Upper lobe of left lung (tissue), 6 donors: ENCODE measurements at regions not wholly inside any gene's neighbourhood (a gene's known extent, or its start where the extent isn't known, plus 50 kb on each side); places are given as distances from the start of the nearest gene placed in this dataset.

Experiments used
- ATAC-seq, 2 donors: fragments of 200-7000 bp; cut with Tn5 transposase; one replicate each; pipeline ENCODE4 v1.9.1; 2022; ENCODE audit warnings: mild to moderate bottlenecking in 2 of 2, moderate library complexity in 2 of 2; ENCODE audit not compliant: low FRiP score in 2 of 2
- DNase-seq, 2 donors: peaks; one replicate each; pipeline ENCODE4 v3.0.0-alpha.2; 2019 to 2020
- H3K27ac ChIP-seq, 4 donors: fragments of 200-600 bp; sonication (generic); one replicate each; pipeline ENCODE4 v1.5.1; 2016 to 2019
- H3K27me3 ChIP-seq, 4 donors: fragments of 200-600 bp; sonication (generic); one replicate each; pipeline ENCODE4 v1.5.1; 2017 to 2019
- H3K36me3 ChIP-seq, 4 donors: fragments of 200-600 bp; sonication (generic); one replicate each; pipeline ENCODE4 v1.5.1; 2016 to 2019
- H3K4me1 ChIP-seq, 4 donors: fragments of 200-600 bp; sonication (generic); one replicate each; pipeline ENCODE4 v1.5.1; 2018 to 2019
- H3K4me3 ChIP-seq, 4 donors: fragments of 200-600 bp; sonication (generic); one replicate each; pipeline ENCODE4 v1.5.1; 2017 to 2019; ENCODE audit warnings: mild to moderate bottlenecking in 2 of 4, moderate library complexity in 1 of 4
- H3K9me3 ChIP-seq, 4 donors: fragments of 200-600 bp; sonication (generic); one replicate each; pipeline ENCODE4 v1.5.1; 2018 to 2019
- EP300 ChIP-seq, 4 donors: sonication (generic); formaldehyde crosslinking; IDR thresholded peaks; one replicate each; pipeline ENCODE4 v1.5.1; 2017; ENCODE audit warnings: antibody characterized with exemption in 4 of 4, control low read depth in 2 of 4
- POLR2A ChIP-seq, 4 donors: fragments of 450-650 bp; IDR thresholded peaks; one replicate each; pipeline ENCODE4 v1.5.1; 2016 to 2017; ENCODE audit warnings: antibody characterized with exemption in 4 of 4, mild to moderate bottlenecking in 2 of 4
- POLR2AphosphoS5 ChIP-seq, 2 donors: sonication (generic); formaldehyde crosslinking; IDR thresholded peaks; one replicate each; pipeline ENCODE4 v1.5.1; 2017; ENCODE audit warnings: antibody characterized with exemption in 2 of 2
- WGBS, 2 donors: methylation state at CpG; one replicate each; pipeline ENCODE4 v1.1.5; 2017 to 2018; 5-methylcytosine and 5-hydroxymethylcytosine counted together
- TF ChIP-seq, protein P1 (sequence below), 6 experiments: fragments of 450-650 bp in 4 of 6; fragments of 200-600 bp in 2 of 6; sonication (generic) in 2 of 6; IDR thresholded peaks; one replicate each; pipeline ENCODE4 v1.5.1; 2016 to 2019; ENCODE audit warnings: antibody characterized with exemption in 6 of 6
- donor health status: DM: no; HTN: no; CAD: no; lungs with moderate emphysema.
- donor health status: DM: no; HTN: yes; CAD: no; lungs with severe emphysema.

- Histone ChIP-seq H3K4me1 (no peaks in the 10 kb centered on the region), H3K36me3 (no peaks in the 10 kb centered on the region), H3K27me3 (no peaks in the 10 kb centered on the region), H3K9me3 (peaks cover 0 to 2% (median 0%) of the 10 kb centered on the region in 4 donors), H3K4me3 (no peak overlapping the region), H3K27ac (no peak overlapping the region)
- TF ChIP-seq, protein P1, sequence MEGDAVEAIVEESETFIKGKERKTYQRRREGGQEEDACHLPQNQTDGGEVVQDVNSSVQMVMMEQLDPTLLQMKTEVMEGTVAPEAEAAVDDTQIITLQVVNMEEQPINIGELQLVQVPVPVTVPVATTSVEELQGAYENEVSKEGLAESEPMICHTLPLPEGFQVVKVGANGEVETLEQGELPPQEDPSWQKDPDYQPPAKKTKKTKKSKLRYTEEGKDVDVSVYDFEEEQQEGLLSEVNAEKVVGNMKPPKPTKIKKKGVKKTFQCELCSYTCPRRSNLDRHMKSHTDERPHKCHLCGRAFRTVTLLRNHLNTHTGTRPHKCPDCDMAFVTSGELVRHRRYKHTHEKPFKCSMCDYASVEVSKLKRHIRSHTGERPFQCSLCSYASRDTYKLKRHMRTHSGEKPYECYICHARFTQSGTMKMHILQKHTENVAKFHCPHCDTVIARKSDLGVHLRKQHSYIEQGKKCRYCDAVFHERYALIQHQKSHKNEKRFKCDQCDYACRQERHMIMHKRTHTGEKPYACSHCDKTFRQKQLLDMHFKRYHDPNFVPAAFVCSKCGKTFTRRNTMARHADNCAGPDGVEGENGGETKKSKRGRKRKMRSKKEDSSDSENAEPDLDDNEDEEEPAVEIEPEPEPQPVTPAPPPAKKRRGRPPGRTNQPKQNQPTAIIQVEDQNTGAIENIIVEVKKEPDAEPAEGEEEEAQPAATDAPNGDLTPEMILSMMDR (IDR thresholded peaks at IDR 0.05) = no peak
- no peak for TF ChIP-seq POLR2AphosphoS5 (IDR thresholded peaks at IDR 0.05)
- TF ChIP-seq POLR2A (IDR thresholded peaks at IDR 0.05) = no peak
- TF ChIP-seq EP300 (IDR thresholded peaks at IDR 0.05) = no peak
- ATAC-seq (no peak), DNase-seq (no peak)
Observed at GRCh38 chr4:100635899-100636298, 118.1 kb upstream of the EMCN start.

- ATAC-seq (no peak), DNase-seq (no peak)
- TF ChIP-seq POLR2AphosphoS5 (IDR thresholded peaks at IDR 0.05) (no peak), POLR2A (IDR thresholded peaks at IDR 0.05) (no peak), EP300 (IDR thresholded peaks at IDR 0.05) (no peak)
- TF ChIP-seq, protein P1 (IDR thresholded peaks at IDR 0.05) = no peak
- H3K27ac ChIP-seq = no peak overlapping the region
- no peaks in the 10 kb centered on the region for H3K27me3 ChIP-seq
- WGBS, 2 donors = 79 to 91% methylated on average over 2 of the region's 2 CpGs
- H3K36me3 ChIP-seq = no peaks in the 10 kb centered on the region
- no peaks in the 10 kb centered on the region for H3K4me1 ChIP-seq
- H3K9me3 ChIP-seq = peaks cover 0 to 2% (median 0%) of the 10 kb centered on the region in 4 donors
- no peak overlapping the region for H3K4me3 ChIP-seq
Observed at GRCh38 chr4:100633269-100633668, 115.4 kb upstream of the EMCN start.

DNA sequence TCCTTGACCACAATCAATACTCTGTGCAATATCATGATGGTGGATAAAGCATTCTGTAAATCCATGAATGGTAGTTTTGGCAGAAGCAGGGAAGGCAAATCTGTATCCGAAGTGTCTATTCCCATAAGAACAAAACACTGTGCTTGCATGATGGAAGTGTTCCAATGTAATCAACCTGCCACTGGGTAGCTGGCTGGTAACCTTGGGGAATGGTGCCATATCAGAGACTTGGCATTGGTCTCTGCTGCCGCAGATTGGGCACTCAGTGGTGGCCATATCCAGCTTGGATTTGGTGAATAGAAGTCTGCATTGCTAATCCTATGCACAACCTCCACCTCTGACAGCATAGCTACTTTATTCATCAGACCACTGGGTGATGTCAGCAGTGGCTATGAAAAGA is 114.3 kb upstream of the EMCN start:
- TF ChIP-seq POLR2A (IDR thresholded peaks at IDR 0.05) (no peak), POLR2AphosphoS5 (IDR thresholded peaks at IDR 0.05) (no peak), EP300 (IDR thresholded peaks at IDR 0.05) (no peak)
- TF ChIP-seq, protein P1 (IDR thresholded peaks at IDR 0.05) = no peak
- 75 to 93% methylated on average over 1 to 2 of the region's 2 CpGs for WGBS, 2 donors
- ATAC-seq (no peak), DNase-seq (no peak)
- no peaks in the 10 kb centered on the region for H3K36me3 ChIP-seq
- no peak overlapping the region for H3K27ac ChIP-seq
- no peaks in the 10 kb centered on the region for H3K27me3 ChIP-seq
- H3K4me1 ChIP-seq = no peaks in the 10 kb centered on the region
- no peak overlapping the region for H3K4me3 ChIP-seq
- H3K9me3 ChIP-seq = no peaks in the 10 kb centered on the region

DNA sequence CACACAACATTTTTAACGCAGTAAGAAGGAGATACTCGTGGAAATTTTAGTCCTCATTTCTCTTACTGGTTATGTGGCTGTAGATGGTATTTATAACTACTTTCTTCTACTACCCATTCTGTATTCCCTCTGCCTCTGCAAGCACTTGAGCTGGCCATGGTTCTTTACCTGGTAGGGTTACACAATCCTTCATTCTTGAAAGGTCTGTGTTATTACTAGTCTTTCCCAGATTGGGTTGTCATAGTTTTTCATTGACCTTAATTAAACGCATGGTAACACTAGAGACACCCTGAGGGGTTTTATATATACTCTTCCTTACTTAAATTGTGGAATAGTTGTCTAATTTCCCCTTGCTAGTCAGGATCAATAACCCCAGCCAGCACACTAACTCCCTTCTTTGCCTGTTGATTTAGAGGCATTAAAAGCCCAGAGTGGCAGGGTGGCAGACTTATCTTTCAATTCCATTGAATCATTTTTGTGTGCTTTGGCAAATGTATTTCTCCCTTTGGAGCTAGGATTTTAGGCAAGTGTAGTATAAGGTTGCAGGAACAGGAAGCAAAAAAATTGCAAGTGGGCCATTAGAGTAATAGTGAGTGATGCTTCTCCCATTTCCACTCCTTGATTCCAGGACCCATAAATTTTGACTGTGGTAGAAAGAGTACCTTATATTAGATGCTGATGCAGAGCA is 113.6 kb upstream of the EMCN start:
- H3K27me3 ChIP-seq = no peaks in the 10 kb centered on the region
- DNase-seq (no peak), ATAC-seq (no peak)
- H3K27ac ChIP-seq = no peak overlapping the region
- TF ChIP-seq POLR2AphosphoS5 (IDR thresholded peaks at IDR 0.05) (no peak), EP300 (IDR thresholded peaks at IDR 0.05) (no peak), POLR2A (IDR thresholded peaks at IDR 0.05) (no peak)
- TF ChIP-seq, protein P1 (IDR thresholded peaks at IDR 0.05) = no peak
- H3K9me3 ChIP-seq = no peaks in the 10 kb centered on the region
- H3K36me3 ChIP-seq = no peaks in the 10 kb centered on the region
- no peak overlapping the region for H3K4me3 ChIP-seq
- 81% methylated on average over 3 of the region's 3 CpGs for WGBS, 2 donors
- H3K4me1 ChIP-seq = no peaks in the 10 kb centered on the region

GRCh38 chr4:100630341-100630740 is 112.5 kb upstream of the EMCN start:
- H3K27ac ChIP-seq = no peak overlapping the region
- H3K36me3 ChIP-seq = no peaks in the 10 kb centered on the region
- H3K9me3 ChIP-seq = peaks cover 0 to 6% (median 0%) of the 10 kb centered on the region in 4 donors
- ATAC-seq = no peak
- no peak for DNase-seq
- no peak overlapping the region for H3K4me3 ChIP-seq
- TF ChIP-seq EP300 (IDR thresholded peaks at IDR 0.05) (no peak), POLR2AphosphoS5 (IDR thresholded peaks at IDR 0.05) (no peak), POLR2A (IDR thresholded peaks at IDR 0.05) (no peak)
- TF ChIP-seq, protein P1 (IDR thresholded peaks at IDR 0.05) = no peak
- no peaks in the 10 kb centered on the region for H3K27me3 ChIP-seq
- H3K4me1 ChIP-seq = no peaks in the 10 kb centered on the region
